ENCODE measurements at regions not wholly inside any gene's neighbourhood (a gene's known extent, or its start where the extent isn't known, plus 50 kb on each side); places are given as distances from the start of the nearest gene placed in this dataset.
"Not testable (repeated sequence)": the region's sequence is repeated elsewhere in the genome, so short reads cannot be mapped to it uniquely, and the experiment has no call there.

GRCh38 chr1:238326479-238326878 lies 435.8 kb upstream of the ZP4 start:
- not testable (repeated sequence) for TF ChIP-seq POLR2A (IDR thresholded peaks at IDR 0.05)
- TF ChIP-seq, protein P1, sequence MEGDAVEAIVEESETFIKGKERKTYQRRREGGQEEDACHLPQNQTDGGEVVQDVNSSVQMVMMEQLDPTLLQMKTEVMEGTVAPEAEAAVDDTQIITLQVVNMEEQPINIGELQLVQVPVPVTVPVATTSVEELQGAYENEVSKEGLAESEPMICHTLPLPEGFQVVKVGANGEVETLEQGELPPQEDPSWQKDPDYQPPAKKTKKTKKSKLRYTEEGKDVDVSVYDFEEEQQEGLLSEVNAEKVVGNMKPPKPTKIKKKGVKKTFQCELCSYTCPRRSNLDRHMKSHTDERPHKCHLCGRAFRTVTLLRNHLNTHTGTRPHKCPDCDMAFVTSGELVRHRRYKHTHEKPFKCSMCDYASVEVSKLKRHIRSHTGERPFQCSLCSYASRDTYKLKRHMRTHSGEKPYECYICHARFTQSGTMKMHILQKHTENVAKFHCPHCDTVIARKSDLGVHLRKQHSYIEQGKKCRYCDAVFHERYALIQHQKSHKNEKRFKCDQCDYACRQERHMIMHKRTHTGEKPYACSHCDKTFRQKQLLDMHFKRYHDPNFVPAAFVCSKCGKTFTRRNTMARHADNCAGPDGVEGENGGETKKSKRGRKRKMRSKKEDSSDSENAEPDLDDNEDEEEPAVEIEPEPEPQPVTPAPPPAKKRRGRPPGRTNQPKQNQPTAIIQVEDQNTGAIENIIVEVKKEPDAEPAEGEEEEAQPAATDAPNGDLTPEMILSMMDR (IDR thresholded peaks at IDR 0.05): not testable (repeated sequence)

Data from adrenal gland (tissue), 5 donors.